Endothelial cell of umbilical vein (primary cell): ENCODE measurements at regions not wholly inside any gene's neighbourhood (a gene's known extent, or its start where the extent isn't known, plus 50 kb on each side); places are given as distances from the start of the nearest gene placed in this dataset.

Source experiments
- BruUV-seq: library from RNA; stranded (reverse); fragments of 400-500 nt; replicated peaks from 2 replicates; lab custom pipeline; 2021; lab: Mats Ljungman, UMichigan
- CTCF ChIA-PET: fragments of 300-600, 350-600 bp; sonication (Branson Sonifier 250); formaldehyde crosslinking; loops from one replicate; lab custom pipeline; 2021; ENCODE audit warnings: antibody characterized with exemption, inconsistent platforms; lab: Charles Lee
- POLR2A ChIA-PET: fragments of 300-600, 350-600 bp; sonication (Branson Sonifier 250); formaldehyde crosslinking; loops from one replicate; lab custom pipeline; 2021; ENCODE audit warnings: antibody characterized with exemption, inconsistent platforms; lab: Charles Lee
- DNase-seq: peaks from one replicate; pipeline ENCODE4 v3.0.0-alpha.2; 2011; ENCODE audit warnings: low read depth, low spot score
- FAIRE-seq: peaks from 2 replicates; lab custom pipeline; 2011; peaks lifted over from hg19 to GRCh38; lab: Jason Lieb, UNC
- H2AFZ ChIP-seq: 2 replicates; pipeline ENCODE4 v1.6.0; 2012; ENCODE audit warnings: low read depth, low read length, control low read depth, inconsistent platforms
- H3K27ac ChIP-seq: 2 replicates; pipeline ENCODE4 v1.5.1; 2011; ENCODE audit warnings: low read depth, mild to moderate bottlenecking, control low read depth, low read length, moderate library complexity; ENCODE audit not compliant: insufficient read depth
- H3K27me3 ChIP-seq, 2 experiments: 2 replicates each; pipeline versions ENCODE4 v1.6.0 to v1.6.1; 2011; ENCODE audit warnings: low read length in 2 of 2, mixed read lengths in 1 of 2; ENCODE audit not compliant: control insufficient read depth in 2 of 2, insufficient read depth in 2 of 2
- H3K36me3 ChIP-seq, 2 experiments: 2 replicates in 1 of 2; 3 replicates in 1 of 2; pipeline ENCODE4 v1.5.1; 2011; ENCODE audit warnings: low read length in 2 of 2, mild to moderate bottlenecking in 1 of 2, moderate library complexity in 1 of 2; ENCODE audit not compliant: control insufficient read depth in 2 of 2, insufficient read depth in 2 of 2; ENCODE audit errors: extremely low read depth in 1 of 2
- H3K4me1 ChIP-seq: 3 replicates; pipeline ENCODE4 v1.5.1; 2011; ENCODE audit warnings: mild to moderate bottlenecking, low read length; ENCODE audit not compliant: control insufficient read depth, insufficient read depth; ENCODE audit errors: extremely low read depth
- H3K4me2 ChIP-seq: 2 replicates; pipeline ENCODE4 v1.6.1; 2011; ENCODE audit warnings: low read length, control low read depth, mixed read lengths; ENCODE audit not compliant: insufficient read depth
- H3K4me3 ChIP-seq, 3 experiments: fragments of 200-600 bp in 1 of 3; sonication (generic), shearing (Covaris generic) in 1 of 3; replicated peaks in 1 of 3; 2 replicates each; pipeline ENCODE4 v1.5.1; 2011 to 2016; ENCODE audit warnings: control low read depth in 3 of 3, low read length in 3 of 3, mild to moderate bottlenecking in 2 of 3, inconsistent platforms in 1 of 3, low read depth in 1 of 3, moderate library complexity in 1 of 3; ENCODE audit not compliant: insufficient read depth in 1 of 3
- H3K79me2 ChIP-seq: 2 replicates; pipeline ENCODE4 v1.6.0; 2012; ENCODE audit warnings: low read length, inconsistent platforms; ENCODE audit not compliant: control insufficient read depth, insufficient read depth
- H3K9ac ChIP-seq: replicated peaks from 2 replicates; pipeline ENCODE3; 2011; ENCODE audit warnings: low read length, control low read depth; ENCODE audit not compliant: insufficient read depth; ENCODE audit errors: extremely low read depth
- H3K9me1 ChIP-seq: replicated peaks from 3 replicates; pipeline ENCODE4 v1.6.0; 2011; ENCODE audit warnings: mild to moderate bottlenecking, low read length; ENCODE audit not compliant: control insufficient read depth, insufficient read depth; ENCODE audit errors: extremely low read depth
- H3K9me3 ChIP-seq: replicated peaks from 2 replicates; pipeline ENCODE4 v1.5.1; 2012; ENCODE audit warnings: low read length, inconsistent platforms; ENCODE audit not compliant: control insufficient read depth, insufficient read depth
- H4K20me1 ChIP-seq: replicated peaks from 2 replicates; pipeline ENCODE3; 2011; ENCODE audit warnings: mild to moderate bottlenecking, low read length; ENCODE audit not compliant: control insufficient read depth, insufficient read depth; ENCODE audit errors: extremely low read depth
- GATA2 ChIP-seq: IDR thresholded peaks from 2 replicates; pipeline ENCODE4 v1.7.0; 2011; ENCODE audit warnings: low read depth, mild to moderate bottlenecking, moderate library complexity, mixed read lengths, low read length; ENCODE audit not compliant: insufficient read length, insufficient read depth
- MYC ChIP-seq: IDR thresholded peaks from one replicate; pipeline ENCODE4 v1.6.1; 2011; ENCODE audit warnings: mild to moderate bottlenecking, low read depth, low read length
- POLR2A ChIP-seq: IDR thresholded peaks from 2 replicates; pipeline ENCODE4 v1.6.1; 2012; ENCODE audit warnings: low read depth, mild to moderate bottlenecking, control low read depth, low read length
- POLR2AphosphoS5 ChIP-seq: IDR thresholded peaks from 2 replicates; pipeline ENCODE4 v1.6.1; 2012; ENCODE audit warnings: low read depth, mild to moderate bottlenecking, control low read depth, low read length, moderate library complexity; ENCODE audit not compliant: insufficient read depth
- dilution Hi-C: fragments of 300-500 bp; cut with MboI; formaldehyde crosslinking; loops from one replicate; pipeline ENCODE4 v1.15.0; 2019; ENCODE audit warnings: low sequenced_read_pairs; ENCODE audit not compliant: extremely low pct_ligation_motif_present
- intact Hi-C: fragments of 100-400 bp; cut with micrococcal nuclease; formaldehyde crosslinking; loops from one replicate; pipeline ENCODE4 v1.10.0; 2022
- TF ChIP-seq, protein P1 (sequence below), 2 donors: IDR thresholded peaks; 1 replicate in 1 of 2; 2 replicates in 1 of 2; pipeline ENCODE4 v1.5.1; 2011; ENCODE audit warnings: low read length in 2 of 2, mild to moderate bottlenecking in 2 of 2, moderate library complexity in 2 of 2, control low read depth in 1 of 2, inconsistent platforms in 1 of 2, low read depth in 1 of 2; ENCODE audit not compliant: insufficient read depth in 1 of 2; ENCODE audit errors: extremely low read depth in 1 of 2
- TF ChIP-seq, protein P2 (sequence below): IDR thresholded peaks from 2 replicates; pipeline ENCODE4 v1.6.1; 2011; ENCODE audit not compliant: insufficient read depth, insufficient read length

DNA sequence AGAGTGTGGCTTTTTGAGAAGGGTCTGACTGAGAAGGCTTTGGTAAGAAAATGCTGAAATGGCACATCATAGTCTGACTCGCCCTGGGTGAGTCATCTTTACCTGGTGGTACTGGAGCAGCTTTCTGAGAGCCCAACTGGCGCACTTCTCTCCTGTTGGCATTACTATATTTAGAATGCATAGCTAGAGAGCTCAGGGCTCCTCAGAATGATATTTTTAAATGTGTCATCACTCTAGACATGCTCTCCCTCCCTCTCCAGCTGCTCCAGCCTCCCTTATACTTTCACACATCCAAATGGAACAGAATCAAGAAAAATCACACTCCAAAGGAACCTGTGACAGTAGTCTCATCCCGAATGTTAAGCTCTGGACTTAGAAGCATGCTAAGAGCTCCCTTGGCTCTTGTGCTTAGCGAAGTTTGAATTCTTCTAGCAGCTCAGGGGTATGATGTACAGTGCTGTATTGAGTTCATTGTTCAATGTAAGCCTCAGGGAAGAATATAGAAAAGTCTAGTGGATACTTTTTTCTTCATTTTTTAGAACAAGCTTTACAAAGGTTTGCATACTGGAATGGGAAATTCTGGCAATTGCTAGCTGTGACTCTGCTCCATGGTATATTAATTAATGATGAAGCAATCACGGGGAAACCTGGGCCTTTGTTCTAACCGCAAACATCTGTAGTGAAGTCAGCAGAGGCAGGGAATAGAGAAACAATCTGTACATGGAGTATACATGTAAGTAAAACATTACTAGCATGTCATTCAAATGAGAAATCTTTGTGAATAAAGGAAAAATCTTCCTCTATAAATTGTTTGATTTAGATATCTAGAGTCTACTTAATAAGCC, 751.2 kb upstream of the NRXN1 start:
- H3K27ac ChIP-seq = no peak overlapping the region
- no peaks in the 10 kb centered on the region for H3K9me3 ChIP-seq
- H3K9ac ChIP-seq = no peak overlapping the region
- H3K9me1 ChIP-seq = no peaks in the 10 kb centered on the region
- no TSS peak for BruUV-seq
- ChIA-PET POLR2A (no interaction called here), CTCF (interaction anchor here (2.2 kb wide), 1 partner anchor 12 kb away, joined by 7 read pairs; no protein-coding TSS in a partner anchor)
- H3K4me1 ChIP-seq = no peaks in the 10 kb centered on the region
- FAIRE-seq (no peak), DNase-seq (no peak)
- no peaks in the 10 kb centered on the region for H3K27me3 ChIP-seq
- no peak overlapping the region for H3K4me2 ChIP-seq
- H4K20me1 ChIP-seq = no peaks in the 10 kb centered on the region
- intact Hi-C loops = no loop called here
- H3K79me2 ChIP-seq = no peaks in the 10 kb centered on the region
- dilution Hi-C loops = no loop called here
- H2AFZ ChIP-seq = no peak overlapping the region
- no peak for TF ChIP-seq MYC
- no peak for TF ChIP-seq POLR2A
- TF ChIP-seq, protein P1, sequence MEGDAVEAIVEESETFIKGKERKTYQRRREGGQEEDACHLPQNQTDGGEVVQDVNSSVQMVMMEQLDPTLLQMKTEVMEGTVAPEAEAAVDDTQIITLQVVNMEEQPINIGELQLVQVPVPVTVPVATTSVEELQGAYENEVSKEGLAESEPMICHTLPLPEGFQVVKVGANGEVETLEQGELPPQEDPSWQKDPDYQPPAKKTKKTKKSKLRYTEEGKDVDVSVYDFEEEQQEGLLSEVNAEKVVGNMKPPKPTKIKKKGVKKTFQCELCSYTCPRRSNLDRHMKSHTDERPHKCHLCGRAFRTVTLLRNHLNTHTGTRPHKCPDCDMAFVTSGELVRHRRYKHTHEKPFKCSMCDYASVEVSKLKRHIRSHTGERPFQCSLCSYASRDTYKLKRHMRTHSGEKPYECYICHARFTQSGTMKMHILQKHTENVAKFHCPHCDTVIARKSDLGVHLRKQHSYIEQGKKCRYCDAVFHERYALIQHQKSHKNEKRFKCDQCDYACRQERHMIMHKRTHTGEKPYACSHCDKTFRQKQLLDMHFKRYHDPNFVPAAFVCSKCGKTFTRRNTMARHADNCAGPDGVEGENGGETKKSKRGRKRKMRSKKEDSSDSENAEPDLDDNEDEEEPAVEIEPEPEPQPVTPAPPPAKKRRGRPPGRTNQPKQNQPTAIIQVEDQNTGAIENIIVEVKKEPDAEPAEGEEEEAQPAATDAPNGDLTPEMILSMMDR (IDR thresholded peaks at IDR 0.05; ENCODE audit: extremely low read depth in 1 of 2, insufficient read depth in 1 of 2, low read depth in 1 of 2, low read length in 2 of 2) = no peak
- TF ChIP-seq POLR2AphosphoS5 = no peak
- H3K36me3 ChIP-seq = no peaks in the 10 kb centered on the region
- H3K4me3 ChIP-seq = no peak overlapping the region

DNA sequence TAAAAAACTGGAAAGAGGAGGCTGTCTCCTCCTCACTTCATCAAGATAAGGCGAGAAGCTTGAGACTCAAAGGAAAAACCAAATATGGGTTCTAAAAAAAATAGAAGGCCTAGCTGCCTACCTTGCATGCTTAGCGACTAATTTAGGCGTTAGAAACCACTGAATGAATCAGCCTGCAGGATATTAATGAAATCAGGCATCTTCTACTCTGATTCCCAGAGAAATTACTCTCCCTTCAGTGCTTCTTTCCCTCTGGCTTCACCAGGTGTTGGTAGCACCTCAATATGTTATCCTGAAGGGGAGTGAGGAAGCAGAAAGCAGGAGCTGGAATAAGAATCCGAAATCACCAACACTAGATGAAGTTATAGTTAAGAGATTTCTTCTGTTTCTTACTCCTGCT, 749.8 kb upstream of the NRXN1 start:
- no peaks in the 10 kb centered on the region for H3K9me3 ChIP-seq
- POLR2A ChIA-PET = no interaction called here
- no peaks in the 10 kb centered on the region for H3K9me1 ChIP-seq
- no peaks in the 10 kb centered on the region for H3K4me1 ChIP-seq
- H3K27ac ChIP-seq = no peak overlapping the region
- dilution Hi-C loops (no loop called here), intact Hi-C loops (no loop called here)
- no peak overlapping the region for H2AFZ ChIP-seq
- TF ChIP-seq, protein P1 (IDR thresholded peaks at IDR 0.05; ENCODE audit: extremely low read depth in 1 of 2, insufficient read depth in 1 of 2, low read depth in 1 of 2, low read length in 2 of 2) = no peak
- no peak for TF ChIP-seq POLR2AphosphoS5
- no peak for TF ChIP-seq MYC
- TF ChIP-seq, protein P2, sequence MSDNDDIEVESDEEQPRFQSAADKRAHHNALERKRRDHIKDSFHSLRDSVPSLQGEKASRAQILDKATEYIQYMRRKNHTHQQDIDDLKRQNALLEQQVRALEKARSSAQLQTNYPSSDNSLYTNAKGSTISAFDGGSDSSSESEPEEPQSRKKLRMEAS = no peak
- no peak for TF ChIP-seq GATA2
- H3K36me3 ChIP-seq = no peaks in the 10 kb centered on the region
- CTCF ChIA-PET = interaction anchor here (2.2 kb wide), 1 partner anchor 14 kb away, joined by 7 read pairs; no protein-coding TSS in a partner anchor
- H3K4me2 ChIP-seq = no peak overlapping the region
- no peaks in the 10 kb centered on the region for H3K27me3 ChIP-seq
- FAIRE-seq (no peak), DNase-seq (no peak)
- BruUV-seq = no TSS peak
- H4K20me1 ChIP-seq = no peaks in the 10 kb centered on the region
- no peak overlapping the region for H3K9ac ChIP-seq
- H3K79me2 ChIP-seq = no peaks in the 10 kb centered on the region
- H3K4me3 ChIP-seq = no peak overlapping the region
